ENCODE measurements at regions not wholly inside any gene's neighbourhood (a gene's known extent, or its start where the extent isn't known, plus 50 kb on each side); places are given as distances from the start of the nearest gene placed in this dataset.
"Not testable (repeated sequence)": the region's sequence is repeated elsewhere in the genome, so short reads cannot be mapped to it uniquely, and the experiment has no call there.

DNA sequence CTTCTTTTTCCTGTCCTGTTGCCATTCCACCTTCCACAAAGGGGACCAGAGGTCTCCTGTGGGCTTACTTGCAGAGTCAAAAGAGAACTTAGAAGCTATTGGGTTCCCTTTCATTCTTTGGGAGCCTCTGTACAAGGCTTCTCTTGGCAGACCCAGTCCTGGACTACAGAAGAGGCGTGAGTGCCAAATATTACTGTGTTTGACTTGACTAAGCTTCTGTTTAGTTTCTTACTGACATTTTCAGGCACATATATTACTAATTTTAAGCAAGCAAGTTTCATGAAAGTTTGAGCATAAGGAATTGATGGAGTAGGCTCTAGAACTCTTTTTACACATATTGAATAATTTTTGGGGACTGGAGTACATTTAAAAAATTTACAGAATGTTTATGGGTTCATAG, 254.4 kb downstream of the HAPSTR1 start:
- no peak overlapping the region for H2AFZ ChIP-seq (ENCODE audit: low read depth, low read length, severe bottlenecking)
- no peaks in the 10 kb centered on the region for H3K36me3 ChIP-seq (ENCODE audit: low read length)
- no peak overlapping the region for H3K9ac ChIP-seq (ENCODE audit: low read length)
- no peaks in the 10 kb centered on the region for H3K9me2 ChIP-seq (replicated peaks; ENCODE audit: insufficient read depth, low read length)
- H3K27ac ChIP-seq (ENCODE audit: low read depth, low read length) = no peak overlapping the region
- no peaks in the 10 kb centered on the region for H3K79me2 ChIP-seq (ENCODE audit: insufficient read depth, low read length)
- TF ChIP-seq EZH2phosphoT487 (conservative IDR thresholded peaks at IDR 0.05; ENCODE audit: low read length) = no peak
- TF ChIP-seq, protein P1, sequence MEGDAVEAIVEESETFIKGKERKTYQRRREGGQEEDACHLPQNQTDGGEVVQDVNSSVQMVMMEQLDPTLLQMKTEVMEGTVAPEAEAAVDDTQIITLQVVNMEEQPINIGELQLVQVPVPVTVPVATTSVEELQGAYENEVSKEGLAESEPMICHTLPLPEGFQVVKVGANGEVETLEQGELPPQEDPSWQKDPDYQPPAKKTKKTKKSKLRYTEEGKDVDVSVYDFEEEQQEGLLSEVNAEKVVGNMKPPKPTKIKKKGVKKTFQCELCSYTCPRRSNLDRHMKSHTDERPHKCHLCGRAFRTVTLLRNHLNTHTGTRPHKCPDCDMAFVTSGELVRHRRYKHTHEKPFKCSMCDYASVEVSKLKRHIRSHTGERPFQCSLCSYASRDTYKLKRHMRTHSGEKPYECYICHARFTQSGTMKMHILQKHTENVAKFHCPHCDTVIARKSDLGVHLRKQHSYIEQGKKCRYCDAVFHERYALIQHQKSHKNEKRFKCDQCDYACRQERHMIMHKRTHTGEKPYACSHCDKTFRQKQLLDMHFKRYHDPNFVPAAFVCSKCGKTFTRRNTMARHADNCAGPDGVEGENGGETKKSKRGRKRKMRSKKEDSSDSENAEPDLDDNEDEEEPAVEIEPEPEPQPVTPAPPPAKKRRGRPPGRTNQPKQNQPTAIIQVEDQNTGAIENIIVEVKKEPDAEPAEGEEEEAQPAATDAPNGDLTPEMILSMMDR (IDR thresholded peaks at IDR 0.05; ENCODE audit: insufficient read depth, low read length, poor library complexity, severe bottlenecking) = no peak
- no peaks in the 10 kb centered on the region for H3K9me3 ChIP-seq (ENCODE audit: insufficient read depth, low read length)
- H4K20me1 ChIP-seq (ENCODE audit: low read depth, low read length) = no peaks in the 10 kb centered on the region
- H3K4me3 ChIP-seq (ENCODE audit: insufficient read depth, low read length, poor library complexity, severe bottlenecking) = no peak overlapping the region
- H3K4me2 ChIP-seq (ENCODE audit: low read depth, low read length, poor library complexity, severe bottlenecking) = no peak overlapping the region
- no peaks in the 10 kb centered on the region for H3F3A ChIP-seq (ENCODE audit: insufficient read depth)
- no peaks in the 10 kb centered on the region for H3K27me3 ChIP-seq (ENCODE audit: low read length)

DNA sequence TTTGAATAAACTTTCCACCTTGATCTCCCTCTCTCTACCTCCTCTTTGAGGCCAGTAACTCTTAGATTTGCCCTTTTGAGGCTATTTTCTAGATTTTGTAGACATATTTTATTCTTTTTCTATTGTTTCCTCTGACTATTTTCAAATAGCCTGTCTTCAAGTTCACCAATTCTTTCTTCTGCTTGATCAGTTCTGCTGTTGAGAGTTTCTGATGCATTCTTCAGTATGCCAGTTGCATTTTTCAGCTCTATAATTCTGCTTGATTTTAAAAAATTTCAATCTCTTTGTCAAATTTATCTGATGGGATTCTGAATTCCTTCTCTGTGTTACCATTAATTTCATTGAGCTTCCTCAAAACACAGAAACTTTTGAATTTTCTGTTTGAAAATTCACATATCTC, 257.5 kb downstream of the HAPSTR1 start:
- no peak overlapping the region for H2AFZ ChIP-seq (ENCODE audit: low read depth, low read length, severe bottlenecking)
- no peaks in the 10 kb centered on the region for H3K9me3 ChIP-seq (ENCODE audit: insufficient read depth, low read length)
- H3K27ac ChIP-seq (ENCODE audit: low read depth, low read length) = no peak overlapping the region
- no peaks in the 10 kb centered on the region for H3K36me3 ChIP-seq (ENCODE audit: low read length)
- no peak overlapping the region for H3K4me2 ChIP-seq (ENCODE audit: low read depth, low read length, poor library complexity, severe bottlenecking)
- no peaks in the 10 kb centered on the region for H4K20me1 ChIP-seq (ENCODE audit: low read depth, low read length)
- H3K9me2 ChIP-seq (replicated peaks; ENCODE audit: insufficient read depth, low read length) = no peaks in the 10 kb centered on the region
- no peak overlapping the region for H3K4me3 ChIP-seq (ENCODE audit: insufficient read depth, low read length, poor library complexity, severe bottlenecking)
- TF ChIP-seq, protein P1 (IDR thresholded peaks at IDR 0.05; ENCODE audit: insufficient read depth, low read length, poor library complexity, severe bottlenecking) = no peak
- TF ChIP-seq EZH2phosphoT487 (conservative IDR thresholded peaks at IDR 0.05; ENCODE audit: low read length) = no peak
- no peaks in the 10 kb centered on the region for H3F3A ChIP-seq (ENCODE audit: insufficient read depth)
- H3K79me2 ChIP-seq (ENCODE audit: insufficient read depth, low read length) = no peaks in the 10 kb centered on the region
- H3K9ac ChIP-seq (ENCODE audit: low read length) = no peak overlapping the region
- no peaks in the 10 kb centered on the region for H3K27me3 ChIP-seq (ENCODE audit: low read length)

DNA sequence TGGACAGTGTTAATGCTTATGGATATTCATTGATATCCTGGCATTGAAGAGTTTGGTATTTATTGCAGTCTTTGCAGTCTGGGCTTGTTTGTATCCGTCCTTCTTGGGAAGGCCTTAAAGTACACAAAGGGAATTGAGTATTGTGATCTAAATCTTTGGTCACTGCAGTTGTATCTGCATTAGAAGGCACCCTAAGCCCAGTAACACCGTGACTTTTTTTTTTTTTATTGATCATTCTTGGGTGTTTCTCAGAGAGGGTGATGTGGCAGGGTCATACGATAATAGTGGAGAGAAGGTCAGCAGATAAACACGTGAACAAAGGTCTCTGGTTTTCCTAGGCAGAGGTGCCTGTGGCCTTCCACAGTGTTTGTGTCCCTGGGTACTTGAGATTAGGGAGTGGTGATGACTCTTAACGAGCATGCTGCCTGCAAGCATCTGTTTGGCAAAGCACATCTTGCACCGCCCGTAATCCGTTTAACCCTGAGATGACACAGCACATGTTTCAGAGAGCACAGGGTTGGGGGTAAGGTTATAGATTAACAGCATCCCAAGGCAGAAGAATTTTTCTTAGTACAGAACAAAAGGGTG, 258.0 kb downstream of the HAPSTR1 start:
- H3K9me2 ChIP-seq (replicated peaks; ENCODE audit: insufficient read depth, low read length); H3K27me3 ChIP-seq (ENCODE audit: low read length); H2AFZ ChIP-seq (ENCODE audit: low read depth, low read length, severe bottlenecking); H3F3A ChIP-seq (ENCODE audit: insufficient read depth); H3K9me3 ChIP-seq (ENCODE audit: insufficient read depth, low read length); H3K27ac ChIP-seq (ENCODE audit: low read depth, low read length); H3K9ac ChIP-seq (ENCODE audit: low read length); H3K4me3 ChIP-seq (ENCODE audit: insufficient read depth, low read length, poor library complexity, severe bottlenecking); H4K20me1 ChIP-seq (ENCODE audit: low read depth, low read length); H3K79me2 ChIP-seq (ENCODE audit: insufficient read depth, low read length); H3K4me2 ChIP-seq (ENCODE audit: low read depth, low read length, poor library complexity, severe bottlenecking); H3K36me3 ChIP-seq (ENCODE audit: low read length): not testable (repeated sequence)

DNA sequence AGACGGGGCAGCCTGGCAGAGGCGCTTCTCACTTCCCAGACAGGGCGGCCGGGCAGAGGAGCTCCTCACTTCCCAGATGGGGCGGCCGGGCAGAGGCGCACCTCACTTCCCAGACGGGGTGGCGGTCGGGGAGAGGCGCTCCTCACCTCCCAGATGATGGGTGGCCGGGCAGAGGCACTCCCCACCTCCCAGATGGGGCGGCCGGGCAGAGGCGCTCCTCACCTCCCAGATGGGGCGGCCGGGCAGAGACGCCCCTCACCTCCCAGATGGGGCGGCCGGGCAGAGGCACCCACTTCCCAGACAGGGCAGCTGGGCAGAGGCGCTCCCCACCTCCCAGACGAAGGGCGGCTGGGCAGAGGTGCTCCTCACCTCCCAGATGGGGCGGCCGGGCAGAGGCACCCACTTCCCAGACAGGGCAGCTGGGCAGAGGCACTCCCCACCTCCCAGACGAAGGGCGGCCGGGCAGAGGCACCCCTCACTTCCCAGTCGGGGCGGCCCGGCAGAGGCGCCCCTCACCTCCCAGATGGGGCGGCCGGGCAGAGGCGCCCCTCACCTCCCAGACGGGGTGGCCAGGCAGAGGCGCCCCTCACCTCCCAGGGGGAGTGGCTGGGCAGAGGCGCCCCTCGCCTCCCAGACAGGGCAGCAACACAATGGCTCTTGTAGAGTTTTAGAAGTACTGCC, 258.8 kb downstream of the HAPSTR1 start:
- H3K27me3 ChIP-seq (ENCODE audit: low read length); H4K20me1 ChIP-seq (ENCODE audit: low read depth, low read length); H3K27ac ChIP-seq (ENCODE audit: low read depth, low read length); H3K4me3 ChIP-seq (ENCODE audit: insufficient read depth, low read length, poor library complexity, severe bottlenecking); H3K4me2 ChIP-seq (ENCODE audit: low read depth, low read length, poor library complexity, severe bottlenecking); H3F3A ChIP-seq (ENCODE audit: insufficient read depth); H3K9me3 ChIP-seq (ENCODE audit: insufficient read depth, low read length); H3K36me3 ChIP-seq (ENCODE audit: low read length); H3K79me2 ChIP-seq (ENCODE audit: insufficient read depth, low read length); H3K9ac ChIP-seq (ENCODE audit: low read length); H2AFZ ChIP-seq (ENCODE audit: low read depth, low read length, severe bottlenecking); H3K9me2 ChIP-seq (replicated peaks; ENCODE audit: insufficient read depth, low read length): not testable (repeated sequence)
